Natural killer cell treated with Interleukin-12 subunit alpha and Interleukin-12 subunit beta and Interleukin-15 and Interleukin-18, amount 100 ng/mL, for 72 hours (primary cell): ENCODE measurements at regions not wholly inside any gene's neighbourhood (a gene's known extent, or its start where the extent isn't known, plus 50 kb on each side); places are given as distances from the start of the nearest gene placed in this dataset.

Experiments used
- ATAC-seq, 2 donors: fragments of 150-1000 bp; cut with Tn5 transposase in 1 of 2; sonication (Bioruptor Pico), chemical (Tn5 transposase) in 1 of 2; 2 replicates each; pipeline ENCODE4 v1.10.0; 2021
- DNase-seq: peaks from one replicate; pipeline ENCODE4 v3.0.0; 2022; ENCODE audit warnings: low spot score
- H3K27ac Mint-ChIP-seq, 2 donors: 1 replicate in 1 of 2; 2 replicates in 1 of 2; pipeline ENCODE4 v1.8.0; 2022; ENCODE audit warnings: mixed read lengths in 2 of 2, mild to moderate bottlenecking in 1 of 2, moderate library complexity in 1 of 2
- H3K27me3 Mint-ChIP-seq, 2 donors: 1 replicate in 1 of 2; 2 replicates in 1 of 2; pipeline ENCODE4 v1.8.0; 2022; ENCODE audit warnings: mixed read lengths in 2 of 2
- H3K36me3 Mint-ChIP-seq: one replicate; pipeline ENCODE4 v1.8.0; 2022; ENCODE audit warnings: mixed read lengths
- H3K4me1 Mint-ChIP-seq, 2 donors: 1 replicate in 1 of 2; 2 replicates in 1 of 2; pipeline ENCODE4 v1.8.0; 2022; ENCODE audit warnings: low read depth in 2 of 2, mixed read lengths in 2 of 2, mild to moderate bottlenecking in 1 of 2
- H3K4me3 Mint-ChIP-seq: one replicate; pipeline ENCODE4 v1.8.0; 2022; ENCODE audit warnings: mixed read lengths
- H3K9me3 Mint-ChIP-seq: 2 replicates; pipeline ENCODE4 v1.8.0; 2022; ENCODE audit warnings: mixed read lengths

DNA sequence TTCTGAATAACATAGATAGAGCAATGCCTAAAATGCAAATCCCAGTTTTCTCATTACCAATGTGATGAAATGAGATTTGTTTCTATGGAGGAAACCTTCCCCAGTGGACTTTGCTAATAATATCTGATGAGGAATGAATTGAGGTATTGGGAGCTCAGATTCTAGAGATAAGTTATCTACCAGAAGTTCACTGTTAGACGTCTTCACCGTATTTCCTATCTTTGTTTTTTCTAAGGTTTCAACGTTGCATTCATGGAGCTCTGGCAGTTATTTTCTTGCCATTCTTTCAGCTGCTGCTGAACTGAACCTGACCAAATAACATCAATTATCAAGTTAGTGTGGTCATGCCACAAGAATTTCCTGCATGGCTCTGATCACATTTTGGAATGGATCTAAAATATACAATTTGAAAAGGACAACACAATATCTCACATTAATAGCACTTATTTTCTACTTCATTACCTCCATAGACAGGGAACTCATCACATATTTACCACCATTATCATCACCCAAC is 511.8 kb upstream of the LCORL start:
- ATAC-seq (no peak), DNase-seq (no peak)
- no peak overlapping the region for H3K4me3 Mint-ChIP-seq
- no peaks in the 10 kb centered on the region for H3K4me1 Mint-ChIP-seq
- peaks cover 18% of the 10 kb centered on the region for H3K9me3 Mint-ChIP-seq
- H3K27me3 Mint-ChIP-seq = no peaks in the 10 kb centered on the region
- H3K27ac Mint-ChIP-seq = no peak overlapping the region
- no peaks in the 10 kb centered on the region for H3K36me3 Mint-ChIP-seq

DNA sequence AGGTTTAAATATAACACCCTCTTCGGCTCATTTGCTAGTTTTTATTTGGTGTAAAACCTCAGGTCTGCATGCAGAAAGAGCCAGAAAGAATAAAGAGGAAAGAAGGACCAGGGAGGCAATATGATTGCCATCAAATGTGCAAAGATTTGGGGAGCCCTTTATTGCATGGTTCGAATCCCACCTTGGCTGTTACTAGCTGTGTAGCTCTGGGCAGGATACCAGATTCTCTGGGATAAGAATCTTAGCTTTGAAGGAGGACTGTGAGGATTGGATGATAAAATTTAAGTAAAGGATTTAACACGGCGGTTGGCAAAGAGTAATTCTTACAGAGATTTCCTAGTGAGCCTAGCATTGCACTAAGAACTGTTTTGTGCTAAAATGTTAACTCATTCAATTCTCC is 510.2 kb upstream of the LCORL start:
- H3K27me3 Mint-ChIP-seq = no peaks in the 10 kb centered on the region
- no peak overlapping the region for H3K4me3 Mint-ChIP-seq

GRCh38 chr4:18529482-18529881 is 507.9 kb upstream of the LCORL start:
- no peak overlapping the region for H3K4me3 Mint-ChIP-seq
- H3K27me3 Mint-ChIP-seq = no peaks in the 10 kb centered on the region
- DNase-seq = no peak
- peaks cover 8% of the 10 kb centered on the region for H3K9me3 Mint-ChIP-seq
- H3K4me1 Mint-ChIP-seq = no peaks in the 10 kb centered on the region
- no peak overlapping the region for H3K27ac Mint-ChIP-seq
- no peak for ATAC-seq
- H3K36me3 Mint-ChIP-seq = no peaks in the 10 kb centered on the region

More for the DNA sequence above, 510.2 kb upstream of the LCORL start:
- Mint-ChIP-seq H3K4me1 (no peaks in the 10 kb centered on the region), H3K9me3 (peaks cover 17% of the 10 kb centered on the region), H3K27ac (no peak overlapping the region), H3K36me3 (no peaks in the 10 kb centered on the region)
- no peak for DNase-seq
- ATAC-seq = no peak

GRCh38 chr4:18524667-18525066 is 503.1 kb upstream of the LCORL start:
- peaks cover 7% of the 10 kb centered on the region for H3K9me3 Mint-ChIP-seq
- no peak overlapping the region for H3K27ac Mint-ChIP-seq
- no peaks in the 10 kb centered on the region for H3K4me1 Mint-ChIP-seq
- H3K36me3 Mint-ChIP-seq = no peaks in the 10 kb centered on the region
- ATAC-seq = no peak
- no peak for DNase-seq
- H3K27me3 Mint-ChIP-seq = no peaks in the 10 kb centered on the region
- H3K4me3 Mint-ChIP-seq = no peak overlapping the region

DNA sequence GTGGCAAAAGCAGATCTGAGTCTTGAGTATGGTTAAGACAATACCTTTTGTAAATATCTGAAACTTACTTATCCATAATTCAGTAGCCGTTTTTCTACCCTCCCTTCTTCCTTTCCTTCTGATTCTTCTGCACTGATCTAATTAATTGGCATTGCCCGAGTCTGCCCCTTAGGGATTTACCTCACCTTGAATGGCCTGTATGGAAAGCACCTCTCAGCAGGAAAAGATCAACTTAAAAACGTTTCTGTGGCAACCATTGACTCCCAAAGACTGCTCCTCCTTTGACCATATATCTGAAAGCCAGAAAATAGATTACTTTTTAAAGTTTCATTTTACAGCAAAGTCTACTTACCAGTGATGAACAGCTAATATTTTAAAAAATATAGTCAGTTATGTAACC is 496.5 kb upstream of the LCORL start:
- no peaks in the 10 kb centered on the region for H3K4me1 Mint-ChIP-seq
- H3K27me3 Mint-ChIP-seq = no peaks in the 10 kb centered on the region
- H3K4me3 Mint-ChIP-seq = no peak overlapping the region
- no peak for ATAC-seq
- peaks cover 4% of the 10 kb centered on the region for H3K9me3 Mint-ChIP-seq
- no peak overlapping the region for H3K27ac Mint-ChIP-seq
- DNase-seq = no peak
- H3K36me3 Mint-ChIP-seq = no peaks in the 10 kb centered on the region

GRCh38 chr4:18513861-18514260 is 492.3 kb upstream of the LCORL start:
- no peak overlapping the region for H3K4me3 Mint-ChIP-seq
- H3K27ac Mint-ChIP-seq = no peak overlapping the region
- no peaks in the 10 kb centered on the region for H3K36me3 Mint-ChIP-seq
- no peaks in the 10 kb centered on the region for H3K9me3 Mint-ChIP-seq
- H3K4me1 Mint-ChIP-seq = no peaks in the 10 kb centered on the region
- H3K27me3 Mint-ChIP-seq = no peaks in the 10 kb centered on the region
- no peak for ATAC-seq
- DNase-seq = no peak

- DNase-seq (no peak), ATAC-seq (no peak)
- H3K27me3 Mint-ChIP-seq = no peaks in the 10 kb centered on the region
- no peaks in the 10 kb centered on the region for H3K36me3 Mint-ChIP-seq
- H3K4me1 Mint-ChIP-seq = no peaks in the 10 kb centered on the region
- no peak overlapping the region for H3K4me3 Mint-ChIP-seq
- no peak overlapping the region for H3K27ac Mint-ChIP-seq
- H3K9me3 Mint-ChIP-seq = no peaks in the 10 kb centered on the region
Measured at GRCh38 chr4:18512718-18513117, 491.2 kb upstream of the LCORL start.

GRCh38 chr4:18511727-18512126 is 490.2 kb upstream of the LCORL start:
- peaks cover 3% of the 10 kb centered on the region for H3K9me3 Mint-ChIP-seq
- ATAC-seq = no peak
- H3K4me3 Mint-ChIP-seq = no peak overlapping the region
- H3K27me3 Mint-ChIP-seq = no peaks in the 10 kb centered on the region
- no peaks in the 10 kb centered on the region for H3K4me1 Mint-ChIP-seq
- H3K27ac Mint-ChIP-seq = no peak overlapping the region
- DNase-seq = no peak
- H3K36me3 Mint-ChIP-seq = no peaks in the 10 kb centered on the region

DNA sequence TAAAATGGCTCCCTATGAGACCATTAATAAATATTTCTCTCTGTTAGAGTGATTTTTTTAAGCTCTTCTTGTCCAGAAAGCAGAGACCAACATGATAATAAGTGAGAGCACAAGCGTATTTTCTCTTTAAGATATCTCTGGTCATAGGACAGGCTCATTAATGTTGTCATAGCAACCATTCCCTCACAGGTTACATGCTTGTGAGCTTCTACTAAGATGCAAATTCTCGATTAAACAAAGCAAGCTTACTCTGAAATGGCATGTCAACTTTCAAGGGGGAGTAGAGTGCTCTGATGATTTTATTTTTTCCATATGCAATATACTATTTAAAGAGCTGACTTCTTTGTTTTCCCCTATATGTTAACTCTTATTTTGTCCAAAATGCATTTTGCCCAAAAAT is 487.2 kb upstream of the LCORL start:
- no peaks in the 10 kb centered on the region for H3K36me3 Mint-ChIP-seq
- ATAC-seq = no peak
- H3K27me3 Mint-ChIP-seq = no peaks in the 10 kb centered on the region
- H3K4me3 Mint-ChIP-seq = no peak overlapping the region
- DNase-seq = no peak
- H3K9me3 Mint-ChIP-seq = peaks cover 4% of the 10 kb centered on the region
- no peak overlapping the region for H3K27ac Mint-ChIP-seq
- no peaks in the 10 kb centered on the region for H3K4me1 Mint-ChIP-seq

- DNase-seq (no peak), ATAC-seq (no peak)
- H3K27me3 Mint-ChIP-seq = no peaks in the 10 kb centered on the region
- no peak overlapping the region for H3K27ac Mint-ChIP-seq
- peaks cover 4% of the 10 kb centered on the region for H3K36me3 Mint-ChIP-seq
- H3K4me1 Mint-ChIP-seq = no peaks in the 10 kb centered on the region
- no peak overlapping the region for H3K4me3 Mint-ChIP-seq
- H3K9me3 Mint-ChIP-seq = peaks cover 18% of the 10 kb centered on the region
Measured at GRCh38 chr4:18480928-18481327, 459.4 kb upstream of the LCORL start.

- Mint-ChIP-seq H3K36me3 (peaks cover 4% of the 10 kb centered on the region), H3K27ac (no peak overlapping the region), H3K9me3 (peaks cover 22% of the 10 kb centered on the region), H3K4me1 (no peaks in the 10 kb centered on the region), H3K27me3 (no peaks in the 10 kb centered on the region), H3K4me3 (no peak overlapping the region)
- ATAC-seq = no peak
- no peak for DNase-seq
Measured at GRCh38 chr4:18480342-18480741, 458.8 kb upstream of the LCORL start.

GRCh38 chr4:18479825-18480224 is 458.3 kb upstream of the LCORL start:
- H3K4me1 Mint-ChIP-seq = no peaks in the 10 kb centered on the region
- no peak overlapping the region for H3K4me3 Mint-ChIP-seq
- H3K9me3 Mint-ChIP-seq = peaks cover 20% of the 10 kb centered on the region
- ATAC-seq (no peak), DNase-seq (no peak)
- no peaks in the 10 kb centered on the region for H3K27me3 Mint-ChIP-seq
- peaks cover 4% of the 10 kb centered on the region for H3K36me3 Mint-ChIP-seq
- no peak overlapping the region for H3K27ac Mint-ChIP-seq

- H3K4me1 Mint-ChIP-seq = no peaks in the 10 kb centered on the region
- no peaks in the 10 kb centered on the region for H3K36me3 Mint-ChIP-seq
- no peak for ATAC-seq
- H3K27ac Mint-ChIP-seq = no peak overlapping the region
- DNase-seq = no peak
- no peaks in the 10 kb centered on the region for H3K27me3 Mint-ChIP-seq
- H3K4me3 Mint-ChIP-seq = no peak overlapping the region
- peaks cover 18% of the 10 kb centered on the region for H3K9me3 Mint-ChIP-seq
Measured at GRCh38 chr4:18463987-18464559, 442.5 kb upstream of the LCORL start.

DNA sequence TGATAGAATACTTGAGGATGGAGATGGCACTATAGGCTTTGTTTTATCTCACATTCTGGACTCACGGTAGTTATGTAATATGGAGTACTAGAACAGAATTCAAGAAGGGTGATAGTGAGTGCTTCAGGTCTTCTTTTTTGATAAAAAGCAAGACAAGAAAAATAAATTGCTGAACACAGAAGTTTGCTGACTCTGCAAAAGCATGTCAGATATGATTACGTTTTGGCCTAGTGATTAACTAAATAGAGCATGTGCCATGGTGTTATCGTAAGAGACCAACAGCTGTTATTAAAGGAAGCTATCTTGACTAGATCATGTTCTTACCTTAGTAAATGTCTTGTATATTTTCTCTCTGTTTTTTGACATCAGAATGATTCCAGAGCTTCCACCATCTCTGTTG is 436.9 kb upstream of the LCORL start:
- H3K4me3 Mint-ChIP-seq = no peak overlapping the region

DNA sequence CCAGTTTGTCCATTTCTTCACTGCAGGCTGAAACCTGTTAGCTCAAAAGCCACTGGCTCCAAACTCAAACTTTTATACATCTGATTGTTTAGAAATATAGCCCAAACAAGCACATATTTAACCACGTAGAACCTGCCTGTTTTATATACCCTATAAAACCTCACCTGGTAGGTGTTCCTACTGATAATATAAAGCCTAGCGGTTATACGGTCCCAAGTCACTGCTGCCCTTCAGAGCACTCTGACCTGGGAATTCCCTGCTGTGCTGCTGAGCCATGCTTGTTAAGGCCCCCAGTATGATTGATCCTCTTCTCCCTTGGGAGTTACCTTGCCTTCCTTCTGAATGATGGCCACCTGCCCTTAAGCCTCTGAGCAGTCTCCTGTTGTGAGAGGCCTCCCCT is 432.8 kb upstream of the LCORL start:
- no peaks in the 10 kb centered on the region for H3K4me1 Mint-ChIP-seq
- H3K36me3 Mint-ChIP-seq = no peaks in the 10 kb centered on the region
- H3K4me3 Mint-ChIP-seq = no peak overlapping the region
- DNase-seq = no peak
- no peak overlapping the region for H3K27ac Mint-ChIP-seq
- no peaks in the 10 kb centered on the region for H3K27me3 Mint-ChIP-seq
- ATAC-seq = no peak
- peaks cover 7% of the 10 kb centered on the region for H3K9me3 Mint-ChIP-seq

More for the DNA sequence above, 436.9 kb upstream of the LCORL start:
- Mint-ChIP-seq H3K27ac (no peak overlapping the region), H3K36me3 (no peaks in the 10 kb centered on the region), H3K27me3 (no peaks in the 10 kb centered on the region), H3K9me3 (peaks cover 5% of the 10 kb centered on the region), H3K4me1 (no peaks in the 10 kb centered on the region)
- ATAC-seq (no peak), DNase-seq (no peak)
